GM21515 (cell line): ENCODE measurements at regions not wholly inside any gene's neighbourhood (a gene's known extent, or its start where the extent isn't known, plus 50 kb on each side); places are given as distances from the start of the nearest gene placed in this dataset.
"Not testable (repeated sequence)": the region's sequence is repeated elsewhere in the genome, so short reads cannot be mapped to it uniquely, and the experiment has no call there.

Experiments used
- ATAC-seq: cut with Tn5 transposase; IDR thresholded peaks from one replicate; pipeline ENCODE4 v1.9.1; 2021; ENCODE audit not compliant: unreplicated experiment

DNA sequence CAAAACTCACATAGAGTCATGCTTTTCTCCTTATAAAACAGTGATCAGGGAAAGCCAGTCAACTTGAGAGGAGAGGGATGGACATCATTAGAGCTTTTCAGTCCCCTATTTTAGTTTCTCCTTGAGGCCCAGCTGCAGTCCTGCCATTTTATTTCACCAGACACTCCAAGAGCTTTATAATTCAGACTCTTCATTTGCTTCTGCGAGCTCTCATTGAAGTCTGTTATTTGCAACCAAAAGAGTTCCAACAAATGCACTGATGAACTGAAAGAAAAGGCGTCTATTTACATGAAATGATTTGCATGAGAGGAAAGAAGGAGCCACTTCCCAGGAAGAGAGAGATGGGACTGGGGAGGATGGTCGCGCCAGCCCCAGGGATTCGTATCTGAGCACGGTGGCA lies 86.8 kb downstream of the NDUFA12 start:
- ATAC-seq: no peak

DNA sequence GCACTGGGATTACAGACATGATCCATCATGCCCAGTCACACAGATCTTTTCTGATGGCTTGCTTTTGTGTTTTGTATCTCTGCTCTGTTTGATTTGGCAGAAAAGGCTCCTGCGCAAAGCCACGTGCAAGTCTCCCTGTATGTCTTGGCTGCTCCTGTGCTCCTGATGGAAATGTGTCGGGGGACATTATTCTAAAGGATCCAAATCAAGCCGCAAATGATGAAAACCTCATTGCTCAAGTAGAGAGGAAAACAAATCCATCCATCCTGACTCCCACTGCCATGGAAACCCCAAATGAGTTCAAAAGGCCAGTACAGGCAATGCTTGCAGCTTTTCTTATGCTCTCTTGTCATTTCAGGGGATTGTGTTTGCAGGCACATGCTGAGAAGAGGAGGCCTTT lies 93.8 kb downstream of the NDUFA12 start:
- no peak for ATAC-seq

DNA sequence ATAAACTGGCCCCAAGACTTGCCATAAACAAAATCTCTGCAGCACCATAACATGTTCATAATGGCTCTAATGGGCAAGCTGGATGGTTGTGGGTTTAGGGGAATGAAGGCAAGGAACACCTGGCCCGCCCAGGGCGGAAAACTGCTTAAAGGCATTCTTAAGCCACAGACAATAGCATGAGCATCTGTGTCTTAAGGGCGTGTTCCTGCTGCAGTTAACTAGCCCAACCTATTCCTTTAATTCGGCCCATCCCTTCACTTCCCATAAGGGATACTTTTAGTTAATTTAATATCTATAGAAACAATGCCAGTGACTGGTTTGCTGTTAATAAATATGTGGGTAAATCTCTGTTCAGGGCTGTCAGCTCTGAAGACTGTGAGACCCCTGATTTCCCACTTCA lies 97.7 kb downstream of the NDUFA12 start:
- not testable (repeated sequence) for ATAC-seq

DNA sequence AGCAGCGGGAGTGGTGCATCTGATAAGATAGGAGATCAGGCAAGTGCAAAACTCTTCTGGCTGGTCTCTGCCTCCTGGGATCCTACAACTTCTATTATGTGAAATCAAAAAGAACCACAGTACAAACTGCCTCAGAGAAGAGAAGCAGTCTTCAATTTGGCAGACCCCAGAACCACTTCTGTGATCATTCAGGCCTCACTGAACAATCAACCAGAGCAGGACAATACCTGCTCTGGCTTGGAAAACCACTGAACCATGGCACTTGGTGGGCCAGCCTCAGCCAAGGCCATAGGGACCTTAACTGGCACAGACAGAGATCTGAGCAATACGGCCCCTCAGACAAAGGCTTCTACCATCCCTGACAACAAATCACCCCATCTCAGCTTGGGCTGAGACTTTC lies 103.0 kb downstream of the NDUFA12 start:
- ATAC-seq: no peak

DNA sequence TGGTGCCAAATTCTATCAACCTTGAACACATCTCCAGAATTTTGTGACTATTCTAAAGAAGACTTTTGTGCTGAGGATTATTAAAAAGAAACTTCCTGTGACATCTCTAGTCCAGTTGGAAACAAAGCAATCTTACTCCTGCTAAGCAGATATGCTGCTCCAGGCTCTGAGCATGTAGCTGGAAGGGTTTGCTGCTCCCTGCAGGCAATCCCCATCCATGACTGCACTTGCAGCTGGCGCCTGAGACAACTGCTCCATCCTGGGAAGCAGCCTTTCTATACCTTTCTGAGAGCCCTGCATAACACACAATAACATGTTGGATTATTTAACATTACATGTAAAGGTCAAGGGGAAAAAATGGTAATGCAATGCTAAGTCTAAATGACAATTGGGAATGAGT lies 105.1 kb downstream of the NDUFA12 start:
- ATAC-seq: no peak

DNA sequence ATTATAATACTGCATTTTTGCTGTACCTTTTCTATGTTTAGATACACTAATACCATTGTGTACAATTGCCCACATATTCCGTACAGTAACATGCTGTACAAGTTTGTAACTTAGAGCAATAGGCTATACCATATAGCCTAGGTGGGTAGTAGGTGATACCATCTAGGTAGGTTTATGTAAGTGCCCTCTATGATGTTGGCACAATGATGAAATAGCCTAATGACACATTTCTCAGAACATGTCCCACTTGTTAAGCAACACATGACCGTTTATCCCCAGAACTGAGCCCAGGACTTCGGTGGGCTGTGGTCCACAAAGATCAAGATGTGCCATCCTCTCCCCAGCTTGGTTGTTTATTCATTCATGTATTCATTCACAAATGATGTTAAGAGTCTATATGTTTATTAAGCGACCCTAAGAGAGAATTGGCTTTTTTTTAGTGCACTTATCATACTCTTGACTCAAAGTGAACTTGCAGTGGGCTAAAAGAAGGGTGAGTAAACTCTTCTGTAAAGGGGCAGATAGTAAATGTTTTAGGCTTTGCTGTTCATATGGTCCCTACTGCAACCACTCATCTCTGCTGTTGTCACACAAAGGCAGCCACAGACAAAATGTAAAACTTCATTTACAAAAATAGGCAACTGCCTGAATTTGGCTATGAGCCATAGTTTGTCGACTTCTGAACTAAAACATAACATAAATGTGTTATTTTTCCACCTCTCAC lies 110.8 kb downstream of the NDUFA12 start:
- ATAC-seq: no peak

DNA sequence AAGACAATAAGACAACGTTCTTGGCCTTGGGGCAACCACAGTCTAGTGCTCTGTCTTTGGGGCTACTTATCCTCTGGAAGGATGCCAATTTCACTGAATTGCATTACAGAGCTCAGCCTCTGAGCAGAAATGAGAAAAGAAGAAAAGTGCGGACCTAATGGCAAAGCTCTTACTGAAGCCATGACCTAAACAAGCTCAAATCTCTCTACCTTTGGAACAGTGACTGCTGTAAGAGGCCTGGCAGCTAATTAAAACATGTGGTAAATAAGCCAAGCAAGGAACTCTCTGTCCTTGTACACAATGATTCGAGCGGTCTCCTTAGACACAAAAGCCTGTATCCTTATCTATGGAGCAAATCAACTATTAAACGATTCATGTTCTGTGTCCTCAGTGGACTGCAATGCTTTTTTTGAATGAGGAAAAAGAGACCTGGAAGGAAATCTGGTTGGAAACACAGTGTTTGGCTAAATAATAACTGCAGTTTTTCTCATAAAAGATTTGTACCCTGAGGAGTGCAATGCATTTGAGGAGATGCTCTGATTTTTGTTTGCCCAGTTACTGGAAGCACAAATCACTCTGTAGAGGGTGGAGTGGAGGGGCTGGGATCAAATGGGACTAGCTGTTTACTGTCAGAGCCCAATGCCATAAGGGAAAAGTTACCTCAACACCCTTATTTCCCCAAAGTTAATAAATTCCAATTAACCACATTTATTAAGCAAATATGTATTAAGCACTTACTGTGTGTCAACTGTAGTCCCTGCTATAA lies 113.9 kb downstream of the NDUFA12 start:
- ATAC-seq: no peak

DNA sequence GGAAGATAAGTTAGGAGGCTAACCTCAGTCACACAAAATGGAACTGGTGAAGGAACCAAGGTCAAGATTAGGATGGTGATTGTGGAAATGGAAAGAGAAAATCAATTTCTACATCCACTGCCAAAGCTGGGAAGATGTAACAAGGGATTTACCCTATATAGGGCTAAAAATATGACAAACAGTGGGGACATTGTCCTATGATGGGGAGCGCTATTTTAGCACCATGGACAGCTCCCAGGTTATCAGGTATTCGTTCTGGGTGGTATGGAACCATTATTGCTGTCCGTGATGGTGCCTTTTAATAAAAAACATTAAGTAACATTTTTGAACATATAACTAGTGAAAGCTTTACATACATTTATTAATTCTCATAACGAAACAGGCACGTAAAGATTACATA lies 124.0 kb downstream of the NDUFA12 start:
- no peak for ATAC-seq

DNA sequence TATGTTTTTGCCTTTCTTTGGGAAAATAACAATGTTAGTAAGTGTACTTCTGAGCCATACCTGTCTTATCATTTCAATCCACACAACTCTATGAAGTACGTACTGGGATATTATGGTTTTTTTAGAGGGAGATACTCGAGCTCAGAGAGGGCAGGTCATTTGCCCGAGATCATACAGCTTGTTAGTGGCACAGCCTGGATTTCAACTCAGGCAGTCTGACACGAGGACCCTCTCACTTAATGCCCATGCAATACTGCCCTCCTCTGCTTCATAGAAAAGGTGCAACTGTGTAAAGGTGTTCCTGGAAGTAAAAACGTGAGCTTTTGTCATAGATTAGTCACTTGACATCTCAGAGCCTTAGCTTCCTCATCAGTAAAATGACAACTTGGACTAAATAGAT lies 128.0 kb downstream of the NDUFA12 start:
- ATAC-seq: peak; percentile 39

DNA sequence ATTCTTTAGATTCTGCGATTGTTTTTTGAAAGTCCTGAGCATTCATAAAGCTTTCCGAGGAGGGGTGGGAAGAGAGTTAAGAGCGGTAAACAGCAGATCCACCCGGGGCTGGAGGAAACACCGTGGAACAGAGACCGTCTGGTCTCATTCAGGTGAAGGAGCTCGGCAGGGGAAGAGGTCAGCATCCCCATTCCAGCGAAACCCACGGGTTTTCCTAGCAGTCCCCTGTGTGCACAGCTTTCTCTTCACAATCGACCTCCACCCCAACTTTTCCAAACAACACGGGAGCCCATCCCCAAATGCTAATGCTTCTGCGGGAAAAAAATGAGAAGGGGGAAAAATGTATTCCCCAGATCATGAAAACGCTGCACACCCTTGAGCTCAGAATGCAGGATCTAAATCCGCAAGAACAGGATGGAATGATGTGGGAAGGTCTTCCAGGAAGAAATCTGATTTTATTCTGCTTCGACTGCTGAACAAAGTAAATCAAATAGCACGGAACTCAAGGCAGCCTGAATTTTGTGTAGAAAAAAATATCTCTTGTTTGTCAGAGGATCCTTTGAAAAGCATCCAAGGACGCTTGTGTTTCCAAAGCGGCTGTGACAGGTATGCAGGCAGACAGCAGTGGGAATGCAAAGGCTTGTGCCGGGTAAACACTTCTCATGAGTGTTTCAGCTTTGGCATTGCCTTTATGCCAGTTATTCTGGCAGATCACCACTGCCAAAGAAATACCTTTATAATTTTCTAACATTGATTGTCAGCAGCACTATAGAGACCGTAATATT lies 128.8 kb downstream of the NDUFA12 start:
- ATAC-seq: no peak

DNA sequence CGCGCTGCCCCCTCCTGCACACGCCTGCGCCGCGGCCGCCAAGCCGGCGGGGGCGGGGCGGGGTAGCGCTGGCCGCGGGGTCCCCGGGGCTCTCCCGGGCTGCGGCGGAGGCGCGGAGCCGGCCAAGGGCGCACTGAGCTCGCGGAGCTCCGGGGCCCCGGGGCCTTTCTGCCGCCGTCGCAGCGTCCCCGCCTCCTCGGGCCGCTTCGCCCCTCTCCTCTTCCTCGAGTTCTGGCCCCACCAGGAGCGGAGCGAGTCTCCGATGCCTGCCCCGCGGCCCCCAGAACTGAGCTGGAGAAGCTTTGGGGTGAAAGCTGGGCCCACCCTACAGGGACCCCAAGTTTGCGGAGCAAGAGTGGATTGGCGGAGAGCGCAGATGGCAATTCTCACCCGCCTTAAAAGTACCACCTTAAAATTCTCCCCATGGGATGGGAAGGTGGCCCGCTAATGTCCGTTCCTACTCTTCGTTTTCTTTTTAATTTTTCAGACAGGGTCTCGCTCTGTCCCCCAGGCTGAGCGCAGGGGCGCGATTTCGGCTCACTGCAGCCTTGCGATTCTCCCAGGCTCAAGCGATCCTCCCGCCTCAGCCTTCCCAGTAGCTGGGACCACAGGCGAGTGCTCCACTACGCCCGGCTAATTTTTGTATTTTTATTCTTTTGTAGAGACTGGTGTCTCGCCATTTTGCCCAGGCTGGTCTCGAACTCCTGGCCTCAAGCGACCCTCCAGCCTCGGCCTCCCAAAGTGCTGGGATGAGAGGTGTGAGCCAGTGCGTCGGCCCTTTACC lies 129.6 kb downstream of the NDUFA12 start:
- no peak for ATAC-seq

DNA sequence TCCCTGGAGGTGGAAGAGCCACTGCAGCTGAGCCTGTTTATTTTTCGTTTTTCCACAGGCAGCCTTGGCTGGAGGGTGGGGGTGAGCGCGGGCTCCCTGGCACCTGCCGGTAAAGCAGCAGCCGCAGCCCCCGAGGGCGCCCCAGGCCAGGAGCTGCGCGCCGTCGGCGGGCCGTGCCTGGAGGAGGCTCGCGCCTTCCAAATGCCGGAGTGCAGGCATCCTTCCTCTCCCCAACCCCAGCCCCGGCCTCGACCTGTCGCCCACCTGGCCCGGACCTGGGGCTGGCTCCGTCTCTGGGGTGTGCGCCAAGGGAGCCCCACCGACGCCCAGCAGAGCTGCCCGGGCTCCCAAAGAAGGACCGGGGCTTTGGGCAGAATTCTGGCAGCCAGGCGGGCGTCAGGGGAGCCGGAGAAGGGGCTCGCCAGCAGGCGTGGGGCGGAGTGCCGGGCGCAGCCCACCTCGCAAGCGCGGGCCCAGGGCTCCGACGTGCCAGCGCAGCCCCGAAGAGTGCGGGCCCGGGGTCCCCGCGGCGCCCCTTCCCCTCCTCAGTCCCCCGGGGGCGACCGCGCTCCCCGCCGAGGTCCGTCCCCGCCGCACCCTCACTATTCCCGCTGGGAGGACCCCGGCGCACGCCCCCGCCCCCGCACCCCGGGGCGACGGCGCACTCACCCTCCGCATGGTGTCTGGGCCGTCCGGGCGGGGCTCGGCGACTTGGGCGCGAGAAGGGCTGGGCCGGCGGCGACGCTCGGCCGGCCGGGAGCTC lies 130.3 kb downstream of the NDUFA12 start:
- ATAC-seq: peak; percentile 78

DNA sequence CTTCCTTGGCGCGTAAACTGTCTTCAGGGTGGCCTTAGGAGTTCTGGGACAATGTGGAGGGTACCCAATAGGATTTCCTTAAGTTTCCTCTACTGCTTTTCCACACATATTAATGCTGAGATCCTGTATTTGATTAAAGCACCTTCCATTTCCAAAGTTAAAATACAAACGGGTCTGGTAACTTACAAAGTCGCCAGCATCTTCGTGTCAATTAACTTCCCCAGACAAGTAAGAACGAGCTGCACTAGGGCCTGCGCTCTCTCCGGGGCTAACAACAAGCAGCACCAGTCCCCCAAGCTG lies 130.9 kb downstream of the NDUFA12 start:
- no peak for ATAC-seq

DNA sequence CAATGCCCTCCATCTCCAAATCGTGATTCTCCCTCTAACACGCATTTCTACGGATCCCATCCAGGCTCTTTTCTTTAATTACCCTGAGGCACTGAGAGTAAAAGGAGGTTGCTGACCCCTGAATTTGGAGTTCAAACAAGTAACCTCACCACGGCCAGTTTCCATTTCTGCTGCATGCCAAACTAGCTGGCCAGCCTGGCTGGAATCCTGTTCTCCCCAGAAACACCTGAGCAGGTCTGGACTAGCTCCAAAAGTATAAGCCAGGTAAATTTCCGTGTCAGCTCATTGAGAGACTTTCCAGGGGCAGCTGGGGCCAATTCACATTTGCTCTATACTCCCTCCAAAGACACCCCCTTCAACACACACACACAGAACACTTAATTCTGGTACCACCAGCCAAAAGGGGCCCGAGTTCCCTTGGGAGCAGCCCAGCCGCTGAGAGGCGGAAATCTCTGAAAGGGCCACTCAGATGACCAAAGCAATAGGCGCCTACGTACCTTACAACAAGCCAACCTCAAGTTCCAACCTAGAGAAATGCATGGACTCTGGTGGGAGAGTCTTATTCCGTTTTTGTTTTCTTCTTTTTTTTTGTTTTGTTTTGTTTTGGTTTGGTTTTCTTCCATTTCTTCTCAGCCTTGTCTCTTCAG lies 131.4 kb downstream of the NDUFA12 start:
- no peak for ATAC-seq

DNA sequence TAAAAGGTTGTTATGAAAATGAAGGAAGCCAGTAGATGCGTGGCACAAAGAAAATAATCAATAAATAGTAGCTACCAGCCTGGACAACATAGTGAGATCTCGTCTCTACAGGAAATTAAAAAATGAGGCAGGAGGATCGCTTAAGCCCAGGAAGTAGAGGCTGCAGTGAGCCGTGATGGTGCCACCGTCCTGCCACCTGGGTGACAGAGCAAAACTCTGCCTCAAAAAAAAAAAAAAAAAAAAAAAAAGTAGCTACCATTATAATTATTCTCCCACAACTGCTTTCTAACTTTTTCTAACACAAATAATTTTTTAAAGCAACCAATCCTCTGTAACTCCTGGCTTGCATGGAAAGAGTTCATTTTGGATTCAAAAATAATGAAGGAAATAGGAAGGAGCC lies 133.0 kb downstream of the NDUFA12 start:
- ATAC-seq: no peak

DNA sequence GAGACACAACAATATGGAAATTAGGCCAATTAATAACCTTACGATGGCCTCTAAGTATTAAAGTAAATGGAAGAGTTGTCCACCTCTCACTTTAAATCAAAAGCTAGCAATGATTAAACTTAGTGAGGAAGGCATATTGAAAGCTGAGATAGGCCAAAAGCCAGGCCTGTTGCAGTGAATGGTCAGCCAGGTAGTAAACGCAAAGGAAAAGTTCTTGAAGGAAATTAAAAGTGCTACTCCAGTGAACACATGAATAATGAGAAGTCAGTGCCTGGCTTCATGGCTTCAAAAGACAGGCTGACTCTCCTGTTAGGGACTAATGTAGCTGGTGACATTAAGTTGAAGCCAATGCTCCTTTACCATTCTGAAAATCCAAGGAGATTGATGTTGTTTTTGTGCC lies 135.3 kb downstream of the NDUFA12 start:
- ATAC-seq: no peak

DNA sequence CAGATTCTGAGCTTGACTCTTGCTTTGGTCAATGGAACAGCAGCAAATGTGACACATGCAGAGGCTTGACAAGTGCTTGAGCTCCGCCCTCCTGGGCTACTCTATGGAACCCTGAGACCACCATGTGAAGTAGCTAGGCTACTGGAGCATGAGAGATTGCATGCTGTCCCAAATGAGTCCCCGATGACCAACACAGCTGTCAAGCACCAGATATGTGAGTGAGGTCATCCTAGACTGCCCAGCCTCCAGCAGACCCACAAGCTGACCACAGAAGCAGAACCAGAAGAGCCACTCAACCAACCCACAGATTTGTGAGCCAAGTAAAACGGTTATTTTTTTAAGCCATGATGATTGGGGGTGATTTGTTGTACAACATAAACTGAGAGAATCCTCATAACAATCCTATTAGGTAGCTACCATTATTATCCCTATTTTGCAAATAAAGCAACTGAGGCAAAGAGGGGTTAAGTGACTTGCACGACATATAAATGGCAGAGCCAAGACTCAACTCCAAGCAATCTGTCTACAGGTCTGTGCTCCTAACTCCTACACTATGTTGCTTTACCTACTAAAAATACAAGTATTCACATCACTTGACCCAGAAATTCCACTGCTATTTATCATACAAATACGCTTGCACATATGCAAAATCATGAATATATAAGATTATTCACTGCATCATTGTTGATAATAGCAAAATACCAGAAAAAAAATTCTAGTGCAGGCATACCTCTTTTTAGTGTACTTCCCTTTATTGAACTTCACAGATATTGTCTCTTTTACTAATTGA lies 136.2 kb downstream of the NDUFA12 start:
- ATAC-seq: no peak

DNA sequence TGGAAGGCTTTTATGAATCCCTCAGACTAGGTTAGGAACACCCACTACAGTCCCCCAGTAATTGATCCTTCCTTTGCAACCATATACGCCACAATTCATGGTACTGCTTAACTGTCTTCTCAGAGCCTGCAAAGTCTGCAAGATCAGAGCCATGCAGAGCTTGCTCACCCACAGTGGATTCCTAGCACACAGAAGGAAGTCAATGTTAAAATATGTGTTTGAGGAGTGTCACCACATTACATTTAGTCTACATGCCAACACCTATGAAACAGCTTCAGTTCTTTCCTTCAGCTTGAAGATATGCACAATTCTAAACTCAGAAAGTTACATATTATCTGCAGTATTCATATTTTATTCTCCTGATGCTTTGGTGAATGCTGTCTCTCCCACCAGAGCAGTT lies 138.5 kb downstream of the NDUFA12 start:
- no peak for ATAC-seq

DNA sequence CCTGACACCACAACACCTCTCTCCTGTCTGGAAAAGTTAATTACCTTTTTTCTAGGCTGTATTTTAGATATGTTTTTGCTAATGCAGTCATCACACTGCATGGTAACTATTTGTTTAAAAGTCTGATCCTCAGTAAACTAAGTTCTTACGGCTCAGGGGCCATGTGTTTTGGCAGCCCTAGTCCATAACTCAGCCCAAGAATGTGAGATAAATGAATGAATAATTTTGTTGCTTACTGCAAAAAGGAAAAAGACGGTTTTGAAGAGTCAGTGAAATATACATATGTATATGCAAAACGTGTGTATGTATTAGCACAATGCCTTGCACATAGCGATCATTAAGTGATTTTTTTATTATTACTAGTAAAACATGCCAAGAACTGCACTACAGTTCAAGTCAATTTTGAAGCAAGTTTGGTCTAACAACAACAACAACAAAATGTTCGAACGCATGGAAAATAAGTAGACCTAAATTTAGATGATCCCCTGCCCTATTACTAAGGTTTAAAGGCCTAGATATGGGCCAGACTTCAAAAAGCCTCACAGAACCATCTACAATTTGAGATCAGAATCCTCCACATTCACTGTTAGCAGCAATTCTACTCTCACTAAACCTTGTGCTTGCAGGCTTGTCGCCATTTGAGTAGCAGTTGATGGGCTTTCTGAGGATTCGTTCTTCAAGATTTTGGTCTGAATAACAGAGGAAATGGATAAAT lies 140.0 kb downstream of the NDUFA12 start:
- ATAC-seq: no peak
